Stimulated activated naive B cell treated with anti-CD40 and anti-IgM and Interleukin-4, amounts not matched to agents 10 μg/mL and 1 μg/mL and 100 μg/mL, for 72 hours (primary cell): ENCODE measurements at regions not wholly inside any gene's neighbourhood (a gene's known extent, or its start where the extent isn't known, plus 50 kb on each side); places are given as distances from the start of the nearest gene placed in this dataset.
A peak's percentile ranks its signal among the peaks of the same experiment; 100 is the strongest.

ENCODE experiments used
- ATAC-seq, 2 donors: fragments of 150-1000 bp; cut with Tn5 transposase; replicated peaks; 2 replicates each; pipeline ENCODE4 v1.10.0; 2021; ENCODE audit warnings: moderate library complexity in 1 of 2
- DNase-seq: peaks from one replicate; pipeline ENCODE4 v3.0.0; 2021
- H3K27ac Mint-ChIP-seq: one replicate; pipeline ENCODE4 v1.8.0; 2022; ENCODE audit warnings: mild to moderate bottlenecking, mixed read lengths
- H3K27me3 Mint-ChIP-seq, 2 donors: one replicate each; pipeline ENCODE4 v1.8.0; 2022; ENCODE audit warnings: mixed read lengths in 2 of 2
- H3K36me3 Mint-ChIP-seq, 2 donors: one replicate each; pipeline ENCODE4 v1.8.0; 2022; ENCODE audit warnings: mixed read lengths in 2 of 2, mild to moderate bottlenecking in 1 of 2
- H3K4me1 Mint-ChIP-seq, 2 donors: one replicate each; pipeline ENCODE4 v1.8.0; 2022; ENCODE audit warnings: mixed read lengths in 2 of 2, mild to moderate bottlenecking in 1 of 2
- H3K4me3 Mint-ChIP-seq, 2 donors: one replicate each; pipeline ENCODE4 v1.8.0; 2022; ENCODE audit warnings: mild to moderate bottlenecking in 2 of 2, mixed read lengths in 2 of 2, moderate library complexity in 1 of 2
- H3K9me3 Mint-ChIP-seq, 2 donors: one replicate each; pipeline ENCODE4 v1.8.0; 2022; ENCODE audit warnings: mixed read lengths in 2 of 2, mild to moderate bottlenecking in 1 of 2

DNA sequence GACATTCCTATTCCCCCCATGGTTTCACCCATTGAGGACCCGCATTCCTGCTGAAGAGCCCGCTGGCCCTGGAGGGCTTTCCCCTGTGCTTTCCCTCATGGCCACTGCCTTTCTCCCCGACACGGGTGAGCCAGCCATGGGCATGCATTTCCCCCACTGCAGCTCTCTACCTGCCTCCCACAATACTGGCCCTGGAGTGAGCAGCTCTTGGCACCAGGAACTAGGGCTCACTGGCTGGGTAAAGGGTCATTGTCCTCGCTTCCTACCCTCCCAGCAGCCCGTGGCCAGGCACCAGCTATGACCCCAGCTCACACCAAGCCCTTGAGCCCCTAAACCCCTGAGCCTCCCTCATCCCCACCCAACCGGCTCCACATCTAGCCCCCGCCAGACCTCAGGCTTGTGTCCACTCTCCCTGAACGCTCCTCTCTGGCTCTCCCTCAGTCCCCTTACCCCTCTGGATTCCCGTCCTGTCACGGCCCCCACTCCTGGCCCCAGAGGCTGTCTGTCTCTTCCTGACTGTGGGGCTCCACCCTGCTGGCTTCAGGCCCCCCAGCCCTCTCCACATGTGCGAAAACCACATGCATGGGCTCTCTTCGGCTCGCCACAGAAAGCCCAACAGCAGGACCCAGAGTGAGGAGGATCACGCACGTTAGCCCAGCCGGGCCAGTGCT, 199.8 kb downstream of the ZFP36L2 start:
- H3K9me3 Mint-ChIP-seq, result peaks cover 6 to 8% of the 10 kb centered on the region in 2 donors
- DNase-seq, result no peak

DNA sequence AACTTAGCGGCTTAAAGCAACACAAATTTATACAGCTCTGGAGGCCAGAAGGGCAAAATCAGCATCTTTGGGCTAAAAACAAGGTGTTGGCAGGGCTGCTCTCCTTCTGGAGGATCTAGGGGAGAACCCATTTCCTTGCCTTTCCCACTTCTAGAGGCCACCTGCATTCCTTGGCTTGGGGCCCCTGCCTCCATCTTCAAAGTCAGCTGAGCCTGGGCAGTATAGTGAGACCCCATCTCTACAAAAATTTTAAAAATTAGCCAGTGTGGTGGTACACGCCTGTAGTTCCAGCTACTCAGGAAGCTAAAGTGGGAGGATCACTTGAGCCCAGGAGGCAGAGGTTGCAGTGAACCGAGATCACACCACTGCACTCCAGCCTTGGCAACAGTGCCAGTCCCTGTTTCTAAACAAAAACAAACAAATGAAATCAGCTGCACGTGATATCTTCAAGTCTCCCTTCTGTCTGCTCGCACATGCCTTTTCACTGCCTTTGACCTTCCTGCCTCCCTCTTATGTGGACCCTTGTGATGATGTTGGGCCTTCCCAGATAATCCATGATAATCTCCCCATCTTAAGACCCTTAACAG, 200.6 kb downstream of the ZFP36L2 start:
- ATAC-seq, result no peak
- no peak overlapping the region for H3K4me3 Mint-ChIP-seq
- no peaks in the 10 kb centered on the region for H3K27me3 Mint-ChIP-seq
- peaks cover 18 to 21% of the 10 kb centered on the region in 2 donors for H3K4me1 Mint-ChIP-seq
- DNase-seq, result no peak
- peaks cover 9 to 13% of the 10 kb centered on the region in 2 donors for H3K36me3 Mint-ChIP-seq
- no peak overlapping the region for H3K27ac Mint-ChIP-seq
- peaks cover 8 to 9% of the 10 kb centered on the region in 2 donors for H3K9me3 Mint-ChIP-seq

More for the DNA sequence above, 199.8 kb downstream of the ZFP36L2 start:
- no peak overlapping the region for H3K4me3 Mint-ChIP-seq
- H3K27me3 Mint-ChIP-seq, result no peaks in the 10 kb centered on the region
- no peak overlapping the region for H3K27ac Mint-ChIP-seq
- H3K4me1 Mint-ChIP-seq, result peaks cover 18 to 21% of the 10 kb centered on the region in 2 donors
- no peak for ATAC-seq
- H3K36me3 Mint-ChIP-seq, result peaks cover 6 to 9% of the 10 kb centered on the region in 2 donors

DNA sequence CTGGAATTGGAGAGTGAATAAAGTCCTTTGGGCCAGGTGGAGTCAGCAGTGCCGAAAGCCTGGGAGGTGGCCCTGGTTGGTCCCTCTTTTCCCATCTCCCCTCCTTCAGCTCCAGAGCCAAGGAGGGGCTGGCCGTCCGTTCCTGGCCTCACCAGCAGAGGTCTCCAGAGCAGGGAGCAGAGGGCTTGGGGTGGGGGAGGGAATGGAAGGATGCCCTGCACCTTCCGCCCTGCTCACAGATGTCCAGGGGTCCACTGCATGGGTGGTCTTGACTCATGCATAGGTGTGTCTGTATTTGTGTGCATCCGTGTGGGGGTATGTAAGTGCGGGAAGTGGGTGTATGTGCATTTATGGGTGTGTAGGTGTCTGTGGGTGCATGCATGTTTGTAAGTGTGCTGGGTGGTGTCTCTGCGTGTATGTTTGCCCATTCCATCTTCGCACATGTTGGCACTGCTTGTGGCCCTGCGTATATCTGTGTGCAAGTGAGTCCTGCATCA, 201.8 kb downstream of the ZFP36L2 start:
- H3K27me3 Mint-ChIP-seq, result no peaks in the 10 kb centered on the region
- peaks cover 18 to 21% of the 10 kb centered on the region in 2 donors for H3K4me1 Mint-ChIP-seq
- H3K27ac Mint-ChIP-seq, result no peak overlapping the region
- peak; percentile 15 for DNase-seq
- H3K9me3 Mint-ChIP-seq, result peaks cover 8 to 10% of the 10 kb centered on the region in 2 donors
- peak; percentile 51 to 53 for ATAC-seq
- peaks cover 9 to 13% of the 10 kb centered on the region in 2 donors for H3K36me3 Mint-ChIP-seq
- H3K4me3 Mint-ChIP-seq, result no peak overlapping the region

DNA sequence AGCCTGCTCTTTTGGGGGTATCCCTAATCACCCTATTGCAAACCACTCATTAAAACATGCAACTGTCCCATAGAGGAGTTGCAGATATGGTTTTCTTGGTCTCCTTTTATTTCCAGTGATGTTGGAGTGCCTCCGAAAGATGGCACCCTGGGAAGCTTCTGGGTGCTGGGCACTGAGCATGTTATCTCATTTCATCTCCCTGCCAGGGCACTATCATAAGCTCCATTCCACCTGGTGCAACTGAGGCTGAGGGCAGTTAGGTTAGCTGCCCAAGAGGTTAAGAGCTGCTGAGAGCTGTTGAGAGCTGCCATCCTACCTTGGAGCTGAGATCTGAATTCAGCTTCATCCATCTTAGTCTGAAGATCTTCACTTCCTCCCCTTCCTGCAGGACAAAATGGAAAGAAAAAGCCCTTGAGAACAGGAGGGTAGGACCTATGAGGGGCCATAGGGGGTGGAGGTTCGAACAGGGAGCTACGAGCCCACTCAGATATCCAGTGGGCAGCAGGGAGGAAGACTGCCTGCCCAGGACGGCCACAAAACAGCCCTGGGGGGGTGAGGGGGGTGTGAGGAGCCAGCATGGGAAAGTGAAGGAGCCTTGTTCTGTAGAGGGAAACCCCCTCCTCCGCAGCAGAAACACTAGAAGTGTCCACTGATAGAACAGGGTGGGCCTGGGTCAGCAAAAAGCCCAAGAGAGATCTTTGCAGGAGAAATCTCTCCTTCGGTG, 202.5 kb downstream of the ZFP36L2 start:
- peaks cover 9 to 13% of the 10 kb centered on the region in 2 donors for H3K36me3 Mint-ChIP-seq
- H3K27ac Mint-ChIP-seq, result no peak overlapping the region
- peaks cover 8 to 10% of the 10 kb centered on the region in 2 donors for H3K9me3 Mint-ChIP-seq
- no peaks in the 10 kb centered on the region for H3K27me3 Mint-ChIP-seq
- peaks cover 18 to 21% of the 10 kb centered on the region in 2 donors for H3K4me1 Mint-ChIP-seq
- DNase-seq, result no peak
- no peak for ATAC-seq
- no peak overlapping the region for H3K4me3 Mint-ChIP-seq

DNA sequence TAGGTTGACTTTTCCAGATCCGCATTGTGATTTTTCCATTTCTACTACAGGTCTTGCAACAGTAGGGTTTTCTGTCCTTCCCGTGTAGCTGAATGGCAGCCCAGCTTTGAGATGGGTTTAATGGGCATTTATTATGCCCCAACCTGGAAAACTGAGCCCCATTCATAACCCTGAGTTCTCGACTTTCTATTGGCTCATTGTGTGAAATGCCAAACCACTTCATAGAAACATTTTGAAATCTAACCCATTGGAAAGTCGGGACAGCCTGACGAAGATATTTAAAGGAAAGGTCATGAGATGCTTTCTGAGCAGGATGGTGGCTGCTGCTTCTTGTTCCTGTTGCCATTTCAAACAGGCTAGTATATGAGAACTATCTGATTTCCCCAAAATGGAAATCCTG, 203.5 kb downstream of the ZFP36L2 start:
- no peak overlapping the region for H3K4me3 Mint-ChIP-seq
- no peaks in the 10 kb centered on the region for H3K27me3 Mint-ChIP-seq
- peaks cover 8 to 10% of the 10 kb centered on the region in 2 donors for H3K9me3 Mint-ChIP-seq
- no peak for ATAC-seq
- no peak for DNase-seq
- H3K4me1 Mint-ChIP-seq, result peaks cover 18 to 21% of the 10 kb centered on the region in 2 donors
- H3K36me3 Mint-ChIP-seq, result peaks cover 9 to 13% of the 10 kb centered on the region in 2 donors
- H3K27ac Mint-ChIP-seq, result peak overlapping the region; percentile 48

DNA sequence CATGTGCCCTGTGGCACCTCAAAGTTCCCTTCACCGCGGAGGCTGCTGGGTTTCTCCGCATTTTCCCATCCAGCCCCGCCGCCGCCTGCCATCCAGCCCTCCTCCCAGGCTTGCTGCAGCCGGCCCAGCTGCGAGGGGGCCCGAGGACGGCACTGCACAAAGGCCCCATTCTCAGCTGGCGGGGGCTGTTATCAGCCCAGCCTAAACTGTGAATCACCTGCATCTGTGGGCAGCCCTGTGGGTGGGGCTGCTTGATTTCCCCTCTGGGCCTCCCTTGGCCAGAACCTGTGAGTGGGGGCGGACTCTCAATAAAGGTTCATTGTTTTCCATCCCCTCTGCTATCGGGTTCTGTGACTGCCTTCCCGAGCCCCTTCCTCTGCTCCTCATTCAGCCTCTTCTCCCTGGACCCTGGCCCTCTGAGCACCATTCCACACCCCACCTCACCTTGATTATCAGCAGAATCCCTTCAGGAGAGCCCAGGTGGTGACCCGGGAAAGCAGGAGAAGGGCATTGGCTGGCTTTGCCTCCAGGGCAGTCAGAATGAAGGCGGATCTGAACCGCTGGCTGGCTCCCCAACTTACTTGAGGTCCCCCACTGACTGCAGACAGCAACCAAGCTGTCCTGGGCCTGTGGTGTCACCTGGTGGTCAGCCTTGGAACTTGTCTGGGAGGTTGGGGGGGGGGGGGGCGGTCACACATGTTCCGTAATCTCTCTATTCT, 204.5 kb downstream of the ZFP36L2 start:
- Mint-ChIP-seq H3K4me1 (peaks cover 18 to 21% of the 10 kb centered on the region in 2 donors), H3K27ac (peak overlapping the region; percentile 75), H3K9me3 (peaks cover 8 to 10% of the 10 kb centered on the region in 2 donors), H3K36me3 (peaks cover 9 to 13% of the 10 kb centered on the region in 2 donors), H3K4me3 (no peak overlapping the region), H3K27me3 (no peaks in the 10 kb centered on the region)
- DNase-seq (no peak), ATAC-seq (no peak)

- no peak for ATAC-seq
- peaks cover 8 to 10% of the 10 kb centered on the region in 2 donors for H3K9me3 Mint-ChIP-seq
- H3K27me3 Mint-ChIP-seq, result no peaks in the 10 kb centered on the region
- no peak overlapping the region for H3K27ac Mint-ChIP-seq
- H3K36me3 Mint-ChIP-seq, result peaks cover 9 to 13% of the 10 kb centered on the region in 2 donors
- H3K4me3 Mint-ChIP-seq, result no peak overlapping the region
- H3K4me1 Mint-ChIP-seq, result peaks cover 15 to 16% of the 10 kb centered on the region in 2 donors
- no peak for DNase-seq
Measured at GRCh38 chr2:43020990-43021669, 205.3 kb downstream of the ZFP36L2 start.

DNA sequence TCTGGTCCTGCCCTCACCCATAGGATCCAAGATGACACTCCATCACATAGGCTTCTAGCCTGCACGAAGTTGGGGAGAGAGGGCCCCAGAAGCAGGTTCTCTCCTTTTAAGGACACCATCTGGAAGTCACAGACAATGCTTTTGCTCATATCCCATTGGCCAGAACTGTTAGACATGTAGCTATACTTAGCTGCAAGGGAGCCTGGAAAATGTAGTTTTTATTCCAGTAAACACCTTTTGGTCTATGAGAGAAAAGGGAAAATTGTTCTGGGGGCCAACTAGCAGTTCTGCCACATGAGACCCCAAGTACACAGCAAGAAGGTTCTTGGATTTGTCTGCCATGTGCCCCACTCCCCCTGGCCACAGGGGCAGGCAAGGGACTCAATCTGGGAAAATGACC, 206.1 kb downstream of the ZFP36L2 start:
- H3K36me3 Mint-ChIP-seq, result peaks cover 9 to 13% of the 10 kb centered on the region in 2 donors
- H3K27ac Mint-ChIP-seq, result no peak overlapping the region
- no peak for ATAC-seq
- peaks cover 13 to 14% of the 10 kb centered on the region in 2 donors for H3K4me1 Mint-ChIP-seq
- no peaks in the 10 kb centered on the region for H3K27me3 Mint-ChIP-seq
- no peak overlapping the region for H3K4me3 Mint-ChIP-seq
- no peak for DNase-seq
- H3K9me3 Mint-ChIP-seq, result peaks cover 8 to 10% of the 10 kb centered on the region in 2 donors

- Mint-ChIP-seq H3K27me3 (no peaks in the 10 kb centered on the region), H3K27ac (no peak overlapping the region), H3K9me3 (peaks cover 8 to 10% of the 10 kb centered on the region in 2 donors), H3K4me1 (peaks cover 7 to 8% of the 10 kb centered on the region in 2 donors), H3K36me3 (peaks cover 9 to 13% of the 10 kb centered on the region in 2 donors), H3K4me3 (no peak overlapping the region)
- ATAC-seq (no peak), DNase-seq (no peak)
Measured at GRCh38 chr2:43019536-43020183, 206.7 kb downstream of the ZFP36L2 start.

DNA sequence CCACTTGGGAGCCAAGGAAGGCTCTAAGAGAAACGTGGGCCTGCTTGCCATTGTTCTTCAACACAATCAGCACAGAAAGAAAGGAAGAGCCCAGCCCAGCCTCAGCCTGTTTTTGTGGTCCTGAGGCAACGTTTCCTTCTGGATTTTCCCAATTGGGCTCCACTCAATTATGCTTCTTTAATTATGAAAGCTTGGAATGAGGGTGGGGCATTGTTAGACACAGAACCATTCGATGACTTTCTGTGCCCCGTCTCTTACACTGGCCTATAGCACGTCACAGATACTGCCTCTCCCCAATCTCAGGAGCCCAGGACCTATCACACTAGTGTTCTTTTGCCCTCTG, 207.4 kb downstream of the ZFP36L2 start:
- peaks cover 9 to 13% of the 10 kb centered on the region in 2 donors for H3K36me3 Mint-ChIP-seq
- H3K9me3 Mint-ChIP-seq, result peaks cover 8 to 10% of the 10 kb centered on the region in 2 donors
- ATAC-seq, result no peak
- H3K4me3 Mint-ChIP-seq, result no peak overlapping the region
- H3K27ac Mint-ChIP-seq, result no peak overlapping the region
- H3K4me1 Mint-ChIP-seq, result peaks cover under 1 to 1% of the 10 kb centered on the region in 2 donors
- H3K27me3 Mint-ChIP-seq, result no peaks in the 10 kb centered on the region
- DNase-seq, result no peak

GRCh38 chr2:43018179-43019024, 208.0 kb downstream of the ZFP36L2 start:
- Mint-ChIP-seq H3K4me1 (no peaks in the 10 kb centered on the region), H3K4me3 (no peak overlapping the region), H3K9me3 (peaks cover 8 to 10% of the 10 kb centered on the region in 2 donors), H3K36me3 (peaks cover 9 to 13% of the 10 kb centered on the region in 2 donors), H3K27ac (no peak overlapping the region), H3K27me3 (no peaks in the 10 kb centered on the region)
- ATAC-seq (no peak), DNase-seq (no peak)

DNA sequence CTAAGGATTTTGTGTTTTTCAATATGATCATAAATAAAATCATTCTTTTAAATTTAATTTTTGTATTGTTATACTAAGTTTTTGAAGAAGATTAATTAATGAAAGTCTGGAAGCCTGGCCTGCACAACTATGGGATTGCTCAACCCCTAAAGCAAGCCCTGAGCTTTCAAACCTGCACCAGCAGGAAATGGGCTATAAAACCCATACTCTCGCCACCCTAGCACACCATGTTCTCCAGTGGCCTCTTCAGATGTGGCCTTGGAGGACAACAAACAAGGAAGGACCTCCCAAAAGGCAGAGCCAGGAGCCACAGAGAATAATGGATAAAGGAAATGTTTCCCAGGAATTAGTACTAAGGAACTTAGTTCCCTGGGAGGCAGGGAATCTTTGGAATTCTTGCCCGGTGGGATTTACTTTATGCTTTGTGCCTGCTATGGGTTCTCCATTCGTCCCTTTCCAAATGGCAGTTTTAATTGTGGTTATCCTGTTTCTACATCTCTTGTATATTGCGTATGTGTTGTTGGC, 212.5 kb downstream of the ZFP36L2 start:
- Mint-ChIP-seq H3K27ac (no peak overlapping the region), H3K9me3 (no peaks in the 10 kb centered on the region), H3K27me3 (peaks cover 0 to 9% of the 10 kb centered on the region in 2 donors), H3K4me3 (no peak overlapping the region), H3K4me1 (no peaks in the 10 kb centered on the region), H3K36me3 (no peaks in the 10 kb centered on the region)
- ATAC-seq (no peak), DNase-seq (no peak)
